HG03432 (cell line): ENCODE measurements at regions not wholly inside any gene's neighbourhood (a gene's known extent, or its start where the extent isn't known, plus 50 kb on each side); places are given as distances from the start of the nearest gene placed in this dataset.

Experiments
- ATAC-seq: cut with Tn5 transposase; IDR thresholded peaks from one replicate; pipeline ENCODE4 v1.9.1; 2021; ENCODE audit warnings: mild to moderate bottlenecking, moderate library complexity; ENCODE audit not compliant: unreplicated experiment

DNA sequence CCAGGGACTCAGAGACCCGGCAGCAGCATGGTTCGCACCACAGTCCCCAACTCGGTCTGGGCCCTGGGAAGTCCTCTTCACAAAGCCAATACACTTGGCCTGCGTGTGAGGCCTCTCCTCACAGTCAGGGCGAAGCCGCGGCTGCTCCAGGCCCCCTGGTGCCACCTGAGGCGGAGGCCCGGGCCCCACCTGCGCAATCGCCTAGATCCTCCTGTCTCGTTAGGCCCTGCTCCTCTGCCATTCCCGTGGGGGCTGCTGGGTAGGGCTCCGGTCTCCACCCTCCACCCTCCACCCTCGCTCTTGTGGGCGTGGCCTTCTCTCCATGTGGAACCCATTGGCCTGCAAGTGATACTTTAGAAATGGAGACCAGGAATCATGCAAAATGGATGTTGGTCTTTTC lies 553.3 kb downstream of the INHBA start:
- ATAC-seq: no peak

DNA sequence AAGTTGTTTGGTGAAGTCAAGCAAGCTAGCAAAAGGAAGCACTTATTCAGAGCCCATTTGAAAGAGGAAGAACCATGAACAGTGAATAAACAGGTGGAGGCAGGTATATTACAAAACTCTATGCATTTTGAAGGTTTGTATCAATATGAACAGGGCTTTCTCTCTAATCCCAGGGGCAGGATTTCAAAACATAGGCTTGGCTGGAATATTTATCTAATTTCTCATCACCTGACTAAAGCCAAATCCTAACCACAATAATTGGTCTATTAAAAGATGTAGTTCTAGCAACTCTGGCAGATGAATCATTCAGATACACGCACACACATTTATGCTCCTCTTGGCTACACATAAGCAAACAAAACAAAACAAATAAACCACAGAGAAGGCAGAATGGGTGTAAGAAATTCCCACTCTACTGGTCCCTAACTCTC lies 554.4 kb downstream of the INHBA start:
- no peak for ATAC-seq

DNA sequence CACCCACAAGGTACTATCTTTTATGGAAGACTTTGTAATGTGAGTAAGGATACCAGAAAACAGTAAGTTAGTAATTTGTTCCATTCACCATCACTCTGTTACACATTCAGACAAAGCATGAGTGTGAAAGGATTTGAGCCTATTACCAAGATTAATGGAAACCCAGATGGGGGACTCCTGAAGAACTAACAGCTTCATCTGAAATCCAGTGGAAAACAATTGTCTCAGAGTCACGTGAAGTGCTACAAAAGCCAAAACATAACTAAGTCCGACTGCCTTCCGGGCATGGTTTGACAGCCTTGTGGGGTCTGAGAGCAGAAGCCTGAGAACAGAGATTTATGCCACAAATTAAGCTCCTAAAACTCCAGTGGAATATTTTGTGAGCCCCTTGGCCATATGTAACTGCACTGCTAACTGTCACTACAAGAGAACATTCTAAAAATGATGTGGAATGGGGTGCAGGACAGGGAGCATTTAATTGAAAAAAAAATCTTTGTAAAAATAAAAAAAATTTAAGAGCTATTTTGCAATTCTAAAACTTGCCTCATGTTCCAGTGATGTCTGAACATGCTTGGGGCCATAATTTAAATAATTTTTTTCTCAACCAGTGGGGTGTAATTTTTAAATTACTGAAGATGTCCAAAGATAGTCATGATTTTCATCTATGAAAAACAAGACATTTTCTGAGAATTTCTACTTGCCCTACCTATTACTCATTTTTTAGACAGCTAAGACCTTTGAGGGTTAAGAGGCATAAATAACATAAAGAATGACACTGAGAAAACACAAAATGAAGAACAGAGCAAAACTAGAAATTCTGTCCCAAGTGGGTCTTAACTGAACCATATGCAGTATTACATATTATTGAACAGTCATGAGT lies 555.0 kb downstream of the INHBA start:
- ATAC-seq: no peak

DNA sequence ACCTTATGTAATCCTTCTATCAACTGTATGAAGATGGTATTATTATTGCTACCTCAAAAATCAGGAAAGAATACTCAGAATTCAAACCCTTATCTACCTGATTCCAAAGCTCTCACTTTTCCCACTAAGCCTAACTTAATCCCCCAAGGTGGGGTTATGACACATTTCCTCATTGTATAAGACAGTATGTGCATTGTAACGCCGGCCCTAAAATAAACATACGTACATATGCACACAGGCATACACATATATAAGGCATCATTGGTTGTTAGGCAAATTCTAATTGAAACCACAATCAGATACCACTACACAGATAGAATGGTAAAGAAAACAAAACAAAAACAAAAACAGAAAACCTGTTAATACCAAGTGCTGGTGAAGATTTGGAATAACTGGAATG lies 556.5 kb downstream of the INHBA start:
- ATAC-seq: no peak

DNA sequence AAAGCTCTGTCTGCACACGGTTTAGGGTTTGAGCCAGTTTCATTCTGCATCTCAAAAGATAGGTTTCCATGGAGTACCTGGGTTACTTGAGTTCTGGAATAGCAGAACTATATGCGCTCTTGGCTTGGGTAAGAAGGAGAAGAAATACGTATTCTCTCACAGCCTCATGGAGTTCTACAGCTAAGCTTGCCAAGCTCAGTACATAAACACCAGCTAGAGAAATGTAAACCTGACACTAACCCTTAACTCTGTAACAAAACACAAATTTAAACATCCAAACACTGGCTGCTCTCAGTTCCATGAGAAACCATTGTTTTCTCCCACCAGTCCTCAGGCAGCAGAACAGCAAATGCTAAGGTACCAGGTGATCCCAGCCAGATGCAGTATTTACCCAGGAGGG lies 557.2 kb downstream of the INHBA start:
- ATAC-seq: no peak

DNA sequence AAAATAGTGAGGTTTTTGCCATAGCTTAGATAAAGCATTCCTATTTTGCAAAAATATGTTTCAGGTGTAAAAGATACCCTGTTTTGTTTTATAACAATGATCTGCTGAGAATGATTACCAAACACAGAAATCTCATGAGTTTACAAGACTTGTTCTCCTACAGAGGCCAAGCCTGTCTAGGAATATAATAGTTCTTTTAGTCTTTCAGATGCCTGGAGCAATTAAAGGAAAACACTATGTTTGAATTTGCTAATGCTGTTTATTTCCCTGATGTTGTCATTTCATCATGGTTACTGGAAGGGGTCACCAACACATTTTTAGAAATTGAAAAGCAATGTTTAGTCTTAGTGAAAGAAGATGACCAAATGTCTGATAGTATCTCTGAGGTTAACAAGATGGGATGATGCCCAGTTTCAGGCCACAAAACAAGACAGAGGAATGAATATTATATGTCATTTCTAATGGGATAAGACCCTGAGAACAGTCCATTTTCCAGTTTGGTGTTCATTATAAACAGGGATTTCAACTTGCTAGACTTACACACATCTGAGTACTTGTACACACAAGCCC lies 559.9 kb downstream of the INHBA start:
- ATAC-seq: no peak

DNA sequence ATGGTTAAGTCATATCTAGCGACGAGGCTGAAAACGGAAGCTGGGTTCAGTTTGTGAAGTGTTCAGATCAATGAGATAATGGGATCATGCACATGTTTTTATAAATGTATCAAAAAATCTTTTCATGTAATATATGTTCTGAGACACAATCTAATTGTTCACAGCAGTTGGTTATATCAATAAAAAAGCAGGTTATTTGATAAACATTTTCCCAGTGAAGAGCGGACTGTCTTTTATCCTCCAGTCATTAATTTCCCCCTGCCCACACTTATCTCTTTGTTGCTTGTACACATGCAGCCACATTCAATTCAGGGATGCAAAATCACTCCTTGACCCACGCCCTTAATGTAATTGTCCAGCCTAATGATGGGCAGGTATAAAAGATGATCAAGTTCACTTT lies 563.1 kb downstream of the INHBA start:
- ATAC-seq: no peak

DNA sequence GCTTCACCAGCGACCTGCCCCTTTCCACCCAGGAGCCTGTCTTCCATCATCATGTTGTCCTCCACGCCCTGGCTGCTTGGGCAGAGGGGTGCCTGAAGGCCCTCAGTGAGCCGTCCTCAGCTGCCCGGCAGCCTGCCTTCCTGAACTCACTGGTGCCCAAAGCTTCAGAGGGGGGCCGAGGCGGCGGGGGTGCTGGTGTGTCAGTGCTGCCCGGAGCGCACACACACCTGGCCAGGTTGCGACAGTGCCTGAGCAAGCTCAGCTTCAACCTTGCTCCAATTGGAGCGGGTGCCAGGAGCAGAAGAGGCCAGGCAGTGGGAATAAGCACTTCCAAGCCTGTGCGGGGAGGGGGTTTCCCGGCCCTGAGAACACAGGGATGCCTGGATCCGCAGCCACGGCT lies 566.3 kb downstream of the INHBA start:
- no peak for ATAC-seq

DNA sequence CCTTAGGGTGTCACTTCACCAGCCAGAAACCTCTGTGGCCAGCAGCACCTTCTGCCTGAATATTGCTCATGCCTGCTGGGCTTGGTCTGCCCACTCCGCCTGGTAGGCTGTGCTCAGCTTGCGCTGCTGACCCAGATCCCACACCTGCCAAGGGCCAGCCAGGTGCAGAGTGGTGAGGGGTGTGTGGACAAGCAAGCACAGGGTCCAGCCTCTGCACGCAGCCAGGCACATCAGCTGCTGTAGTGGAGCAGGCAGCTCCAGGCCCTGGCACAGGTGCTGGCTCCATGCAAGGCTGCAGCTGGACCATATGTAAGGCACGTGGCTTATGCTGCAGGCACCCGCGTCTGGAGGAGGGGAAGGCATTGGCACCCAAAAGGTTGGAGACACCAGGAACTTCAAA lies 567.4 kb downstream of the INHBA start:
- no peak for ATAC-seq

DNA sequence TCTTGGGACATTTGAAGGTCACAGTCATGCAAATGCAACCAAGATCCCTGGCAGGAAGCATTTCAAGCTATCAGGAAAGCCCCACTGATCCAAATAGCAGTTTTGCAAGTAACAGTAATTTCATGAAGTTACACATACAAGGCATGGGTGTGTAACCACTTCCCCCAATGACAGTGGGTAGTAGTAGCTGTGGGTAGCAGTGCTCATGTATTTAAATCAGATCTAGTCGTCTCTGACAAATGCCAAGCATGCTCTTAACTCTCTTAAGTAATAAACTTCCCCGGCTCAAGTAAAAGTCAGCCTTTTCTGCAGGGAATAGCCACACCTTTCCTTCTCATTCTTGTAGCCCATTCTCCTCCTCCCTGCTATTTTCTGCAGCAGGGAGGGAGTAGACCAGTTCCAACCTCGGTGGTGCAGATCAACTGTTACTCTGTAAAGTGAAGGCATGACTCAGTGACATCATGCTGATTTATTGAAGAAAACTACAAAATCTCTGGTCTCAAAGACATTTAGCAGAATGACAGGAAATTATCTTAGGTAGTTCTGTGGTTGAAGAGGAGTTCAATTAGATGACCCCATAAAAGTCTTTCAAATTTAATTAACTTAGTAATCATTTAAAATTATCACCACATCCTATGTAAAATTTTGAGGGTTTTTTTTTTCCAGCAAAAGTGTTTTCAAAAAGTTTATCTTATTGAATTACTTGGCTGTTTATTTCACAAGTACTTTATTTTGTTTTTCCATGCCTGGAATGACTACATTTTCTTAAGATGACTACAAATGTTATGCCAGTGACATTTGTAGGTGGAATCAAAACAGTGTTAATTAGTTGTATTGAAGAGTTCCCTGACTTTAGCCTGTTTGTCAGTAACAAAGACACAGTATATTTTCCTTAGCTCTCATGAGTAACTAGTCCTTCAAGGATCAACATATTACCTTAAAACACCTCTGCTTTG lies 568.3 kb downstream of the INHBA start:
- peak; percentile 90 for ATAC-seq

DNA sequence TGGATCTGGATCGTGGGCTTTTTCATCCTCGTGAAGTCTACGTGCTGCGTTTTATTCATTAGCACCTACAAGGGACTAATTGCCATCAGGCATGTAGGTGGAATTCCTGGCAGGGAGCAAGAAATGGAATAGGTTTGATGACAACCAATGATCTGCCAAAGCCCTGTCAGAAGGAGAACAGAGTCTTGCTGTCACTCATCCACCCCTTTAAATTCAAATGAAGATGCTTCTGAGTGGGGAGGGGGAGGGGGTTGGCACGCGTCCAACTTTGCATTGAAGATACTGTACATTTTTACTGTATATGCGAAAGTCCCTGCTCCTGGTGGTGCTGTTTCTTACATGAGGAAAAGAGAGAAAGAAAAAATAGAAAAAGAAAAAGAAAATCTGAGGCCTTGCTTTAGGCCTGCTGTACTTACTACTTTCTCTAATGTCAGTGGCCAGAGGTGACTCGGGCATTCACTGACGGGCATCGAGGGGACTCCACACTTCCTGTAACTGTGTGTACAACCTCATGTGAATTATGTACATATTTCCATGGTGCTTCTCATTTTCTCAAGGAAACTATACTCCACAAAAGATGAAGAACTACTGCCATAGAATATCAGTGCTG lies 569.1 kb downstream of the INHBA start:
- peak; percentile 33 for ATAC-seq

DNA sequence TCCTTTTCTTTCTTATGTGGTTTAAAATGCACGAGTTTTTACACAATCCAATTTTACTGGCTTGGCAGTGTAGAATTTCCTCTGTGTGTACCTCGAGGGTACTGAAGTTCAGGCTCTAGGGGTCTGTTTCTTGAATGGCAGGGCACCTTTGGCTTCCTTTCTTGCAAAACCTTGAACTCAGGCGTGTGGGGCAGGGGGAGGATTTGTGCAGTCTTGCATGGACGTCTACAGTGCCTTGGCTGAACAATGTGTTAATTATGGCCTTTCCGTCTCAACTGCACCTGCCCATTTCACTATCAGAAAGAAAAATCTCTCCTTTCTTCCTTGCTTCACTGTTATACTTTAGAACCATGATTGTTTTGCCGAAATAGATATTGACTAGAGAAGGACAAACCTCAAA lies 570.9 kb downstream of the INHBA start:
- no peak for ATAC-seq

DNA sequence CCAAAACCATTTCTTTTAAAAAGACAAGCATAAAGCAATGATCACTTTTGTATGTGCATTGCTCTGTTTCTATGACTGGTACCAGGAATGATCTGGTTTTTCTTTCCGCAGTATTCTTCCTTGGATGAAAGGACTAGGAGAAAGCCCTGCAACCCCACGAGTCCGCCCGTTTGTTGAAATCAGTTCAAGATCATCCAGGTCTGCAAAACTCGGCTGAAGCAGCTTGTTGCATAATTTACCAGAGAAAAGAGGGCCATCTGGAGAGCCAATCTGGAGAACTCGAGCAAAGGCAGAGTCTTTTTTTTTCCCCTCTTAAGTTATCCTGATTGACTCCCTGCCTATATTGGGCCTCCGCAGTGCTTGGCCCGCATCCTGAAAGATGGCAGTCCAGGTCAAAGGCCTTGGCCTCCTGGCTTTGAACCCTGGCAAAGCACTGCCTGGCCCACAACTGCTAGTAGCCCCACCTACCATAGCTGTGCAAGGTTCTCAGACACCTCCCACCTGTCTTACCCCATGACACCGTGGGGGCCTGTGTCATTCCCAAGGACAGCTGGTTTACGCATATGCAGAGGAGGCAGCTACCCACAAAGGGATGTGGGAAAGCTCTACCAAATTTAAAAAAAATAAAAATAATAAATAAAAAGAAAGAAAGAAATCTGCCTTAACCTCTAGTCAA lies 572.2 kb downstream of the INHBA start:
- no peak for ATAC-seq

DNA sequence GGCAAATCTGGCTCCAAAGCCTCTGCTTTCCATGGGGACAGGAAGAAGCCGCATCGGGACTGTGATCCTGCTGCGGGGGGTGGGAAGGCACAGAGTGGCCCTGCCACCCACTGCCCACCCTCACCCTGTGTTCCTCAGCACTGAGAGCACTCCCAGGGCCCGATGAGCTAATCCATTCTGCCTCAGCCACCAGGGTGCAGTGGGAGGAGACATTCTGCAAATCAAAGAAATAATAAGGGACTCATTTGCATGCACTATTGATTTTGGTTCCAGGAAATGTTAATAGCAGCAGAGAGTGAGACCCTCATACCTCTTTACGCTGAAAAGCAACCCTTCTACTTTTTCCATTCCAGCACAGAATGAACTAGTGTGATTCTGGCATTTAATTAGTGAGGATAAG lies 572.8 kb downstream of the INHBA start:
- ATAC-seq: no peak

DNA sequence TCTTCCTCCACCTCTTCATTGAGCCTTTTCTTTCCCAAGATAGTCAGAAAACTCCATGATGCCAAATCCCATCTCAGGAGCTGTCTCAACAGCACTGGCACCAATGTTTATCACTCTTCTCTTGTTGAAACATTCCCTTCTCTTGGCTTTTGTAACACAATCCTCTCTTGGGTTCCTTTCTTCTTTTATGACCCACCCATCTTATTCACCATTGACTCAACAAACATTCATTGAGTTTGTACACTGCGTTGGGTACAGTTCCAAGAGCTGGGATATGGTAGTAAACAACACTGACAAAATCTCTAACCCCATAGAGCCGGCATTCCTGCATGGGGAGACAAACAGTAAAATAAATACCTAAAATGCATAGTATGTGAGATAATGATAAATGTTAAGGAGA lies 577.5 kb downstream of the INHBA start:
- ATAC-seq: no peak

DNA sequence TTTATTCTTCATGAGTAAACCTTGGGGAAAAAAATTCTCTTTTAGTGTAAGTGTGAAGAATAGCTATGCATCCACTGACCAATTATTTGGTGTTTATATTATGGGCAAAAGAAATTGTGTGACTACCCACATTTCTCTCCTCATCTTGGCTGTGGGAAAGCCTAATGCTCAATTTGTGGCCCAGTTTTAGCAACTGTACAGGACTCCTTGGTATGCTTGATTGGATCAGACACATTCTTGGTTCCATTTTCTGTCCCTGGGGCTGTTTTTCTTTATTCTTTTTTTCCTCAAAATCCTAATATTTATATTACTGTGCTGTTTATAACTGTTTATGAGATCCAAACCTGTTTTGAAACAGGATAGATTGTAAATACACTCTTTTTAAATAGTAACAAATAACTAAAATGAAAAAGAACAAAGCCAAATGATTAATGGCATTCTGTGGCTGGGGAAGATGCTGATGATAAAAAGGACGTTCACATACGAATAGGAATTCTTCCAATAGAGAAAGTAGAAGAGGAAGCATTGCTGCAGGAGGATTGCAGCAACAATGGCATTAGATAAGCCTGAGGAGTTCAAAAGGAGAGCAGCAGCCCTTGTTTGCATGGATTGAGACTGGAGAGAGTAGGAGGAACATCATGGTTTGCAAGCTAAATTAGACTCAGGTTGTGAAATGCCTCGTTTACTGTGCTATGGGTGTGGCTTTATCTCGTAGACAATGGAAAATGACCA lies 580.5 kb downstream of the INHBA start:
- ATAC-seq: no peak

DNA sequence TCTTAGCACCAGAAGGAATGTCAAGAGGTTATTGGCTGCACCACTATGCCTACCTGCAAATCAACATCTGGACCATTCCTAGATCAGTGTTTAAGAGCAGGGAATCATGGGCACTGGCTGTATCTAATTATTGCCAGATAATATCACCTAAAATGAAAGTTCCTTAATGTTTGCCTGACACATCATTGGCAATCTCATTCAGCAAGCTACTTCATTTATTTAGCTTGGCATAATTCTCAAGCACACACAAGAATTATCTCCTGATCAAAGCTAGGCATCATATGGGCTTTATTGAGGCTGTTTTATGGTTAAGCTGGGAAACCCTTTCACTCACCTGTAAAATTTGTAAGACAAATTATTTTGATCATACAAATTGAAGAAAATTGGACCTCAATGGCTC lies 581.7 kb downstream of the INHBA start:
- ATAC-seq: no peak

DNA sequence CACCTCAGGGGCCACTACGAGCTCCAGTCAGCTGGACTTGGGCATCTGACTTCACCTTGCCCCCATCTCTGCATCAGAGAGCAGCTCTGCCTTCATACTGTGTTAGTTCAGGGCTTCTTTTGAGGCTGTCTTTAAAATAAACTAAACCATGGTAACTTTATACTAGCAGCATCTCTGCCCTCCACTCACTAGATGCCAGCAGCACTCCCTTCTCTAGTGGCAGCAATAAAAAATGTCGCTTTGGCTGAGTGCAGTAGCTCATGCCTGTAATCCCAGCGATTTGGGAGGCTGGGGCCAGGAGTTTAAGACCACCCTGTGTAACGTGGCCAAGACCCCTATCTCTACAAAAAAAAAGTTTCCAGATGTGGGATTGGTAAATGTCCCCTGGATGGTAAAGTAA lies 584.4 kb downstream of the INHBA start:
- no peak for ATAC-seq

DNA sequence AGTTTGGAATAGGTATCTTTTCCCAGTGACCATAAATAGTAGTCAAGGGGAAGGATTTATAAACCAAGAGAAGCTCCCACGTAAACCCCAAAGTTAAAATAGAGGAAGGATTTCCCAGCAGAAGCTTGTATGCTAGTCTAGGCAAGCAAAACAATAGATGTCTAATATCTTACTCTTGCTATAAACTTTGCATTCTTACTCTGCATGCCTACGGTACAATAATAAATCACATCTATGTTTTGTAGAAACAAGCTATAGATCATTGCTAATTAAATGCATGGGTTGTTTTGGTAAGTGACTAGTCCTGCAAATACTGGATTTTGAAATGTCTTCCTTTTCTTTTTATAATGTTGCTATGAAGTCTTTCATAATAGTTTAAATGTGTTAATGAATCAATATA lies 585.5 kb downstream of the INHBA start:
- no peak for ATAC-seq

DNA sequence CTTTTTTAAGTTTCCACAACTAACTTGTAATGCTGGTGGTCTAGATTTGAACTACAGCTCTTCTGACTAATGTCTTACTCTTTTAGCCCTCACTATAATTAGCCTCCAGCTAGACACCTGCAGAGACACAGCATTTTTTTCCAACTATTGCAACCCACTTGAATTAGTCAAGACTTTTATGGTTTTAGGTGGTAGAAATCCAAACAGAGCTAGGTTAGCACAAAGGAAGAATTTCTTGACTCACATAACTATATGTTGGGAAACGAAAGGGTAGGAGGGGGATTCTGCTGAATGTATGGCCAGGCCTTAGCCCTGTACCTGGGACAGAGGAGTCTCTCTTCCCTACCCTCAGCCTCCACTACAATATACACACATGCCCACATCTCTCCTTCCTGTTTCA lies 586.1 kb downstream of the INHBA start:
- no peak for ATAC-seq
